OCI-LY3 (cell line): ENCODE measurements at regions not wholly inside any gene's neighbourhood (a gene's known extent, or its start where the extent isn't known, plus 50 kb on each side); places are given as distances from the start of the nearest gene placed in this dataset.

Experiments
- CTCF ChIP-seq: fragments of 200-600, 300-600 bp; sonication (generic); IDR thresholded peaks from 2 replicates; pipeline ENCODE4 v1.5.1; 2014; ENCODE audit warnings: antibody characterized with exemption, low read length, low read depth
- EZH2phosphoT487 ChIP-seq: fragments of 200-600 bp; shearing (Covaris generic); IDR thresholded peaks from 2 replicates; pipeline ENCODE4 v1.6.1; 2018; ENCODE audit warnings: antibody characterized with exemption, mixed run types, low read depth

- TF ChIP-seq EZH2phosphoT487 = no peak
- no peak for TF ChIP-seq CTCF
Measured at GRCh38 chr13:39816936-39817335, 161.5 kb downstream of the COG6 start.
